Neuronal stem cell (in vitro differentiated cells): ENCODE measurements at regions not wholly inside any gene's neighbourhood (a gene's known extent, or its start where the extent isn't known, plus 50 kb on each side); places are given as distances from the start of the nearest gene placed in this dataset.

Source experiments
- DNase-seq: peaks from one replicate; pipeline ENCODE4 v3.0.0-alpha.2; 2013; ENCODE audit warnings: low spot score
- H2AFZ ChIP-seq: one replicate; pipeline ENCODE4 v1.6.1; 2013; ENCODE audit warnings: mild to moderate bottlenecking, low read length, inconsistent platforms
- H2AK5ac ChIP-seq: 2 replicates; pipeline ENCODE4 v1.6.1; 2013; ENCODE audit warnings: low read depth, mild to moderate bottlenecking, inconsistent platforms, low read length, moderate library complexity, mixed read lengths
- H2BK120ac ChIP-seq: 2 replicates; pipeline ENCODE4 v1.6.1; 2013; ENCODE audit warnings: low read depth, mild to moderate bottlenecking, inconsistent platforms, low read length, moderate library complexity, mixed read lengths
- H2BK12ac ChIP-seq: one replicate; pipeline ENCODE4 v1.6.1; 2013; ENCODE audit warnings: low read length, inconsistent platforms
- H2BK15ac ChIP-seq: 2 replicates; pipeline ENCODE4 v1.6.1; 2013; ENCODE audit warnings: mild to moderate bottlenecking, low read length, inconsistent platforms, mixed read lengths
- H2BK5ac ChIP-seq: one replicate; pipeline ENCODE4 v1.6.1; 2013; ENCODE audit warnings: inconsistent platforms, mild to moderate bottlenecking, low read length, moderate library complexity
- H3K14ac ChIP-seq: one replicate; pipeline ENCODE4 v1.6.1; 2013; ENCODE audit warnings: low read length, inconsistent platforms
- H3K18ac ChIP-seq: 2 replicates; pipeline ENCODE4 v1.6.1; 2013; ENCODE audit warnings: low read length, inconsistent platforms
- H3K23ac ChIP-seq: 2 replicates; pipeline ENCODE4 v1.6.1; 2013; ENCODE audit warnings: low read depth, mild to moderate bottlenecking, mixed read lengths, low read length, inconsistent platforms; ENCODE audit not compliant: poor library complexity
- H3K27ac ChIP-seq: replicated peaks from 3 replicates; pipeline ENCODE4 v1.5.1; 2013; ENCODE audit warnings: low read length, inconsistent platforms
- H3K27me3 ChIP-seq, 3 experiments: 2 replicates each; pipeline ENCODE4 v1.6.1; 2013; ENCODE audit warnings: low read length in 3 of 3, mild to moderate bottlenecking in 2 of 3, inconsistent platforms in 1 of 3, low read depth in 1 of 3, mixed read lengths in 1 of 3, moderate library complexity in 1 of 3; ENCODE audit not compliant: control insufficient read depth in 3 of 3, insufficient read depth in 3 of 3
- H3K36me3 ChIP-seq, 2 donors: replicated peaks in 1 of 2; 2 replicates each; pipeline ENCODE4 v1.6.1; 2013; ENCODE audit warnings: low read length in 2 of 2; ENCODE audit not compliant: control insufficient read depth in 2 of 2, insufficient read depth in 2 of 2
- H3K4ac ChIP-seq: 2 replicates; pipeline ENCODE4 v1.6.1; 2013; ENCODE audit warnings: inconsistent platforms, mild to moderate bottlenecking, low read length, moderate library complexity
- H3K4me1 ChIP-seq, 2 donors: 1 replicate in 1 of 2; 2 replicates in 1 of 2; pipeline ENCODE4 v1.6.1; 2013; ENCODE audit warnings: low read length in 2 of 2, low read depth in 1 of 2; ENCODE audit not compliant: control insufficient read depth in 2 of 2, insufficient read depth in 1 of 2
- H3K4me2 ChIP-seq: one replicate; pipeline ENCODE4 v1.6.1; 2013; ENCODE audit warnings: mild to moderate bottlenecking, low read length, inconsistent platforms; ENCODE audit not compliant: insufficient read depth, poor library complexity, severe bottlenecking
- H3K4me3 ChIP-seq, 2 donors: 2 replicates each; pipeline ENCODE4 v1.5.1; 2013; ENCODE audit warnings: low read length in 2 of 2, mild to moderate bottlenecking in 2 of 2, inconsistent platforms in 1 of 2, moderate library complexity in 1 of 2
- H3K79me1 ChIP-seq: one replicate; pipeline ENCODE4 v1.6.1; 2013; ENCODE audit warnings: low read depth, mild to moderate bottlenecking, inconsistent platforms, low read length, moderate library complexity
- H3K9ac ChIP-seq: one replicate; pipeline ENCODE4 v1.6.1; 2013; ENCODE audit warnings: mild to moderate bottlenecking, low read depth, low read length, inconsistent platforms; ENCODE audit not compliant: poor library complexity
- H3K9me3 ChIP-seq, 2 donors: replicated peaks in 1 of 2; 2 replicates each; pipeline versions ENCODE3 to v1.6.1; 2013; ENCODE audit warnings: low read length in 2 of 2, mild to moderate bottlenecking in 2 of 2, inconsistent platforms in 1 of 2, low read depth in 1 of 2, mixed read lengths in 1 of 2, moderate library complexity in 1 of 2; ENCODE audit not compliant: control insufficient read depth in 2 of 2, insufficient read depth in 1 of 2
- H4K8ac ChIP-seq: one replicate; pipeline ENCODE4 v1.6.1; 2013; ENCODE audit warnings: low read depth, mild to moderate bottlenecking, inconsistent platforms, low read length, moderate library complexity
- H4K91ac ChIP-seq: one replicate; pipeline ENCODE4 v1.6.1; 2013; ENCODE audit warnings: low read length, low read depth, mild to moderate bottlenecking, inconsistent platforms; ENCODE audit not compliant: poor library complexity
- WGBS, 2 donors: extraction: QIAGEN DNeasy Blood & Tissue Kit; methylation state at CpG; one replicate each; pipeline ENCODE4 v1.1.7; 2013; ENCODE audit warnings: missing lambda C conversion rate in 2 of 2, mixed read lengths in 1 of 2; ENCODE audit not compliant: insufficient read length in 2 of 2, insufficient replicate concordance in 1 of 2; ENCODE audit errors: extremely low coverage in 2 of 2; 5-methylcytosine and 5-hydroxymethylcytosine counted together

DNA sequence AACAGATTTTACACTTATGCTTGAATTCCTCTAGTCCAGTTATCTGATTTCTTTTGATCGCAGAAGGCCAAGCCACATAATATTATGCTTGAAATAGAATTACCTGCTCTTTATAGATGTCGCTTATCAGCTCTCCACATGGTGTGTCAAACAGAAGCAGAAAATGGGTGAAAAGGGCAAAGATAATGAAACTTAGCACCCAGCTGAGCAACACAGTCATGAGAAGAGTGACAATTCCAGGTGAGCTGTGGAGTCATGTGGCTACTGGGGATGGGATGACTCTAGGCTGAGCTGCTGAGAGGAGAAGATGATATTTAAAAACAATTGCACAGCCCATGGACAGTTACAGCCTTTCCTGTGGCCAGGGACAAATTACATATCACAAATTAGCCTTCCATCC, 398.7 kb upstream of the PDZRN3 start:
- Histone ChIP-seq H2BK120ac (no peak overlapping the region), H3K27me3 (no peaks in the 10 kb centered on the region), H2BK5ac (no peak overlapping the region), H3K79me1 (no peaks in the 10 kb centered on the region), H2BK15ac (no peak overlapping the region), H3K9ac (no peak overlapping the region), H3K4me3 (no peak overlapping the region), H2BK12ac (no peak overlapping the region), H3K9me3 (no peaks in the 10 kb centered on the region), H4K8ac (no peak overlapping the region), H3K18ac (no peak overlapping the region), H2AK5ac (no peak overlapping the region), H3K4me1 (peaks cover 0 to 2% of the 10 kb centered on the region in 2 donors), H3K14ac (no peak overlapping the region), H3K36me3 (no peaks in the 10 kb centered on the region), H2AFZ (no peak overlapping the region), H3K23ac (no peak overlapping the region), H3K27ac (no peak overlapping the region), H4K91ac (no peak overlapping the region), H3K4me2 (no peak overlapping the region), H3K4ac (no peak overlapping the region)
- no CpG with 5 or more reads among the region's 2 CpGs for WGBS, 2 donors
- no peak for DNase-seq

DNA sequence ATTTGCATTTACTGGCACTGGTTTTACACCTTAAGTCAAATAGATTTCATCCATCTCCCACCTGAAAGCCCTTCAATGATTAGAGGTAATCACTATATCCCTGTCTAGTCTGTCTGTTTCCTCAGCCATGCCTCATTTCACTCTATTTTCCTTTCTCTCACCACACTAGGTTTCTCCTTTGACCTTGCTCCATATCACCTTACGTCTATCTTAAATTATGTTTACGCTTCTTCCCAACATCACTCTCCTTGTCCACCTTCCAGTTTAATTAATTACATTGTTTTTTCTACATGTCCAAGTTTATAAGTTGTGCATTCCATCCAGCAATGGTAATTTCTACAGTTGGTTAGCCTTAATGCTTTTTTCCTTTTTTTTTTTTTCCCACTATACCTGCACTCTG, 396.7 kb upstream of the PDZRN3 start:
- H3K4ac ChIP-seq: no peak overlapping the region
- H2BK5ac ChIP-seq: no peak overlapping the region
- no peak overlapping the region for H3K23ac ChIP-seq
- H2BK12ac ChIP-seq: no peak overlapping the region
- H3K9me3 ChIP-seq: no peaks in the 10 kb centered on the region
- H2BK15ac ChIP-seq: no peak overlapping the region
- H3K27me3 ChIP-seq: no peaks in the 10 kb centered on the region
- no peaks in the 10 kb centered on the region for H3K79me1 ChIP-seq
- no peak overlapping the region for H4K91ac ChIP-seq
- H3K36me3 ChIP-seq: no peaks in the 10 kb centered on the region
- no peak for DNase-seq
- no peak overlapping the region for H3K27ac ChIP-seq
- no CpG with 5 or more reads among the region's 2 CpGs for WGBS, 2 donors
- H3K9ac ChIP-seq: no peak overlapping the region
- no peak overlapping the region for H2AFZ ChIP-seq
- H3K4me1 ChIP-seq: peaks cover 0 to 2% of the 10 kb centered on the region in 2 donors
- no peak overlapping the region for H2BK120ac ChIP-seq
- H3K4me3 ChIP-seq: no peak overlapping the region
- no peak overlapping the region for H3K14ac ChIP-seq
- no peak overlapping the region for H3K4me2 ChIP-seq
- H3K18ac ChIP-seq: no peak overlapping the region
- H4K8ac ChIP-seq: no peak overlapping the region
- H2AK5ac ChIP-seq: no peak overlapping the region

DNA sequence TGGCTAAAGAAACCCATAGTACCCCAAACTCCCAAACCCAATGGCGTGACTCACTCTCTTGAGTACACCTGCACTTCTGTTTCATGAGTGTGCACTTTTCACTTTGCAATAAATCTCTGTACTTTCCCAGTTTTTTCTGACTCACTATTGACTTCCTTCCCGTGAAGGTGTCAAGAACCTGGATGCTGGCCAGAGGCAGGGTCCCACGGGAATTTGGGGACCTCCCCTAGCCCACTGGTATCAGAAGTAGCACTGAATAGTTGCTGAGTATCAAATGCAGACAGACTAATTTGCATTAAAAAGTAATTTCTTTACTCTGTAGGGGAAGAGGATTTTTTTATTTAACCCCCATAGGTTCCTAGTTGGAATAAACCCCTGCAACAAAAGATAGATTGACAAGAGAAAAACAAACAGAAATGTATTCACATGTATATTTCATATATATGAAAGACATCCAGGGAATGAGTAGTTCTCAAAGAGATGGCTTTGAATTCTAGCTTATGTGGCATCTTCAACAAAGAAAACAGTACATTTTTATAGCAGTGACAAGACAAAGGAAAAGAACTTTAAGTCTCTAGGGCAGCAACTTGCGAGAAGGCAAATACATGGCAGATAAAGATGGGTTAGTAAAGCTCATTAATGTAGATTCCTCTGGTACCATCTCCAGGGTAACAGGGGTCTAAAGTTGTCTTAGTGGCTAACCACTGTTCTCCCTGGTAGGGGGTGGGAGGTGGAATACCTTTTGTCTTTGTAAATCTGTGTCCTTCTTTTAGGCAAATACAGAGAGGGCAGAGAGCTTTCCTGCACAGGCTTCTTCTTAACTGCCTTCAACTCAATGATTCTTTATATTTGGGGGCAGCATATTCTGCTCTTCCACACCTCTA, 385.5 kb upstream of the PDZRN3 start:
- Histone ChIP-seq H3K23ac (no peak overlapping the region), H3K79me1 (no peaks in the 10 kb centered on the region), H2BK15ac (no peak overlapping the region), H4K8ac (no peak overlapping the region), H3K18ac (no peak overlapping the region), H2BK120ac (no peak overlapping the region), H3K9me3 (no peaks in the 10 kb centered on the region), H2BK5ac (no peak overlapping the region), H2AFZ (no peak overlapping the region), H4K91ac (no peak overlapping the region), H3K36me3 (no peaks in the 10 kb centered on the region), H3K27me3 (no peaks in the 10 kb centered on the region), H2BK12ac (no peak overlapping the region), H3K4ac (no peak overlapping the region), H3K14ac (no peak overlapping the region), H2AK5ac (no peak overlapping the region), H3K9ac (no peak overlapping the region), H3K4me3 (no peak overlapping the region), H3K27ac (no peak overlapping the region), H3K4me2 (no peak overlapping the region), H3K4me1 (peaks cover 2 to 17% of the 10 kb centered on the region in 2 donors)
- WGBS, 2 donors: no CpG with 5 or more reads among the region's 4 CpGs
- DNase-seq: no peak

DNA sequence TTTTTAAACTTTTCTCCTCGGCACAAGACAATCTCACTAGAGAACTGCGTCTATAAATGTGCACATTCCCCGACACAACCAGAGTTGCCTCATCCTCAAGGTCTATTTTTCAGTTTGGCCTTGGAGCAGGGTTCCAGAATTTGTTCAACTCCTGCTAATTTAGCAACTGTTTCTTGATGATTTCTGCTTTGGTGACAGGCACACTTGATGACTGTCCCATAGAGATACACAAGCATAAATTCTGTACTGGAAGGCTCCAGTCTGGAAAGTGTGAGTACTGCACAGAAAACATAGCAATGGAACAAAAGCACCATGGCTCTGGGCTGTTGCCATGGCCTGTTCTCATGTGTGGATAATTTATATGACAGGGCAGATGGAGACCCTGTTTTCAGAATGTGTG, 379.6 kb upstream of the PDZRN3 start:
- Histone ChIP-seq H3K14ac (no peak overlapping the region), H4K8ac (no peak overlapping the region), H2BK120ac (no peak overlapping the region), H3K4me3 (no peak overlapping the region), H2BK12ac (no peak overlapping the region), H3K27me3 (no peaks in the 10 kb centered on the region), H3K23ac (no peak overlapping the region), H3K9me3 (no peaks in the 10 kb centered on the region), H2AFZ (peak overlapping the region; percentile 27), H3K36me3 (no peaks in the 10 kb centered on the region), H2AK5ac (no peak overlapping the region), H3K27ac (no peak overlapping the region), H4K91ac (no peak overlapping the region), H3K4me2 (no peak overlapping the region), H2BK5ac (no peak overlapping the region), H3K79me1 (no peaks in the 10 kb centered on the region), H3K4me1 (peaks cover 0 to 5% of the 10 kb centered on the region in 2 donors), H3K18ac (no peak overlapping the region), H3K9ac (no peak overlapping the region), H2BK15ac (no peak overlapping the region), H3K4ac (no peak overlapping the region)
- WGBS, 2 donors: no CpG with 5 or more reads among the region's 3 CpGs
- DNase-seq: no peak
